Aorta (tissue), 5 donors: ENCODE measurements at regions not wholly inside any gene's neighbourhood (a gene's known extent, or its start where the extent isn't known, plus 50 kb on each side); places are given as distances from the start of the nearest gene placed in this dataset.

Source experiments
- ATAC-seq: fragments of 200-7000 bp; cut with Tn5 transposase; one replicate; pipeline ENCODE4 v1.9.1; 2022; ENCODE audit warnings: moderate library complexity; ENCODE audit not compliant: low FRiP score
- DNase-seq, 2 donors: peaks; one replicate each; pipeline ENCODE4 v3.0.0-alpha.2; 2020
- H3K27ac ChIP-seq, 2 donors: one replicate each; pipeline ENCODE4 v1.5.1; 2013; ENCODE audit warnings: low read length in 2 of 2, mild to moderate bottlenecking in 2 of 2, moderate library complexity in 2 of 2, control low read depth in 1 of 2, inconsistent platforms in 1 of 2, low read depth in 1 of 2
- H3K27me3 ChIP-seq, 2 donors: one replicate each; pipeline ENCODE4 v1.6.1; 2013; ENCODE audit warnings: control low read depth in 1 of 2, low read length in 1 of 2, mild to moderate bottlenecking in 1 of 2, moderate library complexity in 1 of 2; ENCODE audit not compliant: insufficient read depth in 2 of 2, control insufficient read depth in 1 of 2
- H3K36me3 ChIP-seq, 2 donors: one replicate each; pipeline ENCODE4 v1.6.1; 2013; ENCODE audit warnings: control low read depth in 1 of 2, low read length in 1 of 2, mild to moderate bottlenecking in 1 of 2; ENCODE audit not compliant: insufficient read depth in 2 of 2, control insufficient read depth in 1 of 2
- H3K4me1 ChIP-seq, 2 donors: one replicate each; pipeline ENCODE4 v1.6.1; 2013; ENCODE audit warnings: low read length in 2 of 2, control low read depth in 1 of 2, mild to moderate bottlenecking in 1 of 2, moderate library complexity in 1 of 2; ENCODE audit not compliant: insufficient read depth in 2 of 2, control insufficient read depth in 1 of 2
- H3K4me3 ChIP-seq, 2 donors: one replicate each; pipeline ENCODE4 v1.5.1; 2013; ENCODE audit warnings: low read length in 2 of 2, control low read depth in 1 of 2, mild to moderate bottlenecking in 1 of 2
- H3K9me3 ChIP-seq: one replicate; pipeline ENCODE4 v1.6.1; 2013; ENCODE audit warnings: mild to moderate bottlenecking, low read length; ENCODE audit not compliant: control insufficient read depth
- WGBS, 2 donors: extraction: QIAGEN DNeasy Blood & Tissue Kit; methylation state at CpG; one replicate each; pipeline ENCODE4 v1.1.7; 2013; 5-methylcytosine and 5-hydroxymethylcytosine counted together
- intact Hi-C, 2 donors: fragments of 100-400 bp; cut with DNase I; formaldehyde crosslinking; loops; one replicate each; pipeline versions ENCODE4 v1.14.2 to v1.15.0; 2022
- donor health status: healthy with polysubstance abuse.
- donor health status: Bipolar disorder and iron deficiency.
- donor health status: DM: no; HTN: no; CAD: no.
- donor health status: DM: no; HTN: no; CAD: no.
- donor health status: DM: yes; HTN: yes; CAD: no.

DNA sequence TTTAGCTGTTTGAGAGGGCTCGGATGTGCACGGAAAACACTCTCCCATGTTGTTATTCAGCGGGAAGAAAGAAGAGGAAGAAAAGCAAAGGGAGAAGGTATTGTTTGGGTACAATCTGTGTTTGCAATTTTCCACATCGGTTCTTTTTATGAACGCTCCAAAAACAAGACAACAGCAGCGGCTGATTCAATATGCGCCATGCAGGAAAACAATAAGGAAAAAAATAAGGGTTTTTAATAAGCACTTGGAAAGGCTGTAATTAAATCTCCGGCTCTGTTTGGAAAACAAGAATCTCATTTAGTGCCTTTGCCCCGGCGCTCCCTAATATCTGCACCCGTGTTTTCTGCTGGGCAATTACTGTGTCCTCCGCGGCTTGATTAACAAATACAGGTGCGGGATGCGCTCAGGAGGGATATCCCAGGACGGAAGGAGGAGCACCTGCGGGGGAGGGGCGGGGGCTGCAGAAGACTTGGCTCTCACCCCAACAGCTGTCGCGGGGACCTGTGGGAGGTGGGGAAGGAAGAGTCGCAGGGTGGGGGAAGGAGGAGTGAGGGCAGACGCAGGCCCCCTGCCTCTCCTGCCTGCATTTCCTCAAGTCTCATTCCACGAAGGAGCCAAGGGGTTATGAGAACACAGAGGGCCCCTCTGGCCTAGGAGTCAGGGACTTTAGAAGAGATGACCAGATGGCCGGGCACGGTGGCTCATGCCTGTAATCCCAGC, 181.5 kb upstream of the PODXL start:
- Histone ChIP-seq H3K9me3 (no peaks in the 10 kb centered on the region), H3K36me3 (no peaks in the 10 kb centered on the region), H3K27me3 (no peaks in the 10 kb centered on the region), H3K4me3 (no peak overlapping the region), H3K27ac (no peak overlapping the region), H3K4me1 (no peaks in the 10 kb centered on the region)
- ATAC-seq (no peak), DNase-seq (no peak)
- intact Hi-C loops: no loop called here
- WGBS, 2 donors: 67 to 69% methylated on average over 25 of the region's 25 CpGs

DNA sequence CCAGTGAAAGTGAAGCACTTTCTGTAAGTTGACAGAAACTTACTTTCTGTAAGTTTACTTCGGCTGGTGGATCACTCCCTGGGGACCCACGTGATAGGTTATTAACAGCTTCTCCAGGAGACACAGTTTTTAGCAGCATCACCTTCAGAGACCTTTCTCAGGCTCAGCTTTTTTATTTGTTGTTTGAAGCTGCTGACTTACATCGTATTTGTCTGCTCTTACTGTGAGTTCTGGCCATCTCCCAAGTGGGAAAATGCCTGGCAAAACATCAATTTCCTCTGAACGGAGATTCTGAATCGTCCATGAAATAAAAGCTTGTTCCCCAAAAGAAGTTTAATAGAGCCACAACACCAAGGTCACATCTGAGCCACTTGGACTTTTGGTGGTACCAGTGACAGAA, 178.7 kb upstream of the PODXL start:
- WGBS, 2 donors: 12 to 16% methylated on average over 5 of the region's 5 CpGs
- DNase-seq (no peak), ATAC-seq (no peak)
- no peaks in the 10 kb centered on the region for H3K9me3 ChIP-seq
- H3K27me3 ChIP-seq: no peaks in the 10 kb centered on the region
- no peaks in the 10 kb centered on the region for H3K4me1 ChIP-seq
- intact Hi-C loops: no loop called here
- no peak overlapping the region for H3K27ac ChIP-seq
- H3K4me3 ChIP-seq: no peak overlapping the region
- H3K36me3 ChIP-seq: no peaks in the 10 kb centered on the region

DNA sequence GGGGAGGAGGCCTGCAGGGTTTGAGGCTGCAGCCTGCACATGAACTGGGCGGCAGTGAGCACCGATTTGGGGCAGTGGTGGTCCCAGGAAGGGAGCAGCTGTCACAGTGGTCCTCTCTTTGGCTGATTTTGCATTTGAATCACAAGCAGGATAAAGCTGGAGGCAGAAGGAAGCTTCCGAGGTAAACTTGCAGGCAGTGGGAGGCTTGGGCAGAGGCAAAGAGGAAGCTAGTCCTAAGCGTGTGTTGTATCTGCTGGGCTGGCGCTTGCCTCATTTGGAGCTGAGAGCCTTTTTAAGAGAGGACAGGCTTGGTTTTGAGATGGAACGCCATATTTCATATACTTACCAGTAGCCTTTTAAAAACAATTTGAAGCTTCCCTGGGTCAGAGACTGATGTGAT, 177.2 kb upstream of the PODXL start:
- H3K4me1 ChIP-seq: no peaks in the 10 kb centered on the region
- ATAC-seq: no peak

DNA sequence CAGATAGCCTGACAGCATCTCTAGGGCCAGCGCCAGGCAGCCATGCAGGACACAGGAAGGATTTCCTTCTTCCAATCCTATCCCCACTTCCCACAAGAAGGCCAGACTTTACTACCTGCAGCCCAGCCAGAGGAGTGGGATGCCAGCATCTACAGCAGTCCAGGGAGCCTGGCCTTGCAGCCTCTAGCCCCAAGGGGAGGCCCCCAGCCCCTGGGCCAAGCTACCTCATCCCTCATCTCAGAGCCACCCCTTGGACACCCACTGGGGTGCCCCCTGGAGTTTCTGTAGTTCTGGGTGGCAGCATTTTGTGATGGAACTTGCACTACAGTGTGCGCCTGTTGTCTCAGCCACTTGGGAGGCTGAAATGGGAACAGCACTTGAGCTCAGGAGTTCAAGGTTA, 170.8 kb upstream of the PODXL start:
- Histone ChIP-seq H3K9me3 (peaks cover 1% of the 10 kb centered on the region), H3K27ac (no peak overlapping the region), H3K4me1 (no peaks in the 10 kb centered on the region), H3K27me3 (no peaks in the 10 kb centered on the region), H3K36me3 (no peaks in the 10 kb centered on the region), H3K4me3 (no peak overlapping the region)
- intact Hi-C loops: no loop called here
- DNase-seq (no peak), ATAC-seq (no peak)
- 85 to 88% methylated on average over 2 of the region's 2 CpGs for WGBS, 2 donors

More for the DNA sequence above, 177.2 kb upstream of the PODXL start:
- intact Hi-C loops: no loop called here
- 70 to 71% methylated on average over 6 of the region's 6 CpGs for WGBS, 2 donors
- Histone ChIP-seq H3K27me3 (no peaks in the 10 kb centered on the region), H3K36me3 (no peaks in the 10 kb centered on the region), H3K27ac (no peak overlapping the region), H3K9me3 (no peaks in the 10 kb centered on the region), H3K4me3 (no peak overlapping the region)
- DNase-seq: no peak

DNA sequence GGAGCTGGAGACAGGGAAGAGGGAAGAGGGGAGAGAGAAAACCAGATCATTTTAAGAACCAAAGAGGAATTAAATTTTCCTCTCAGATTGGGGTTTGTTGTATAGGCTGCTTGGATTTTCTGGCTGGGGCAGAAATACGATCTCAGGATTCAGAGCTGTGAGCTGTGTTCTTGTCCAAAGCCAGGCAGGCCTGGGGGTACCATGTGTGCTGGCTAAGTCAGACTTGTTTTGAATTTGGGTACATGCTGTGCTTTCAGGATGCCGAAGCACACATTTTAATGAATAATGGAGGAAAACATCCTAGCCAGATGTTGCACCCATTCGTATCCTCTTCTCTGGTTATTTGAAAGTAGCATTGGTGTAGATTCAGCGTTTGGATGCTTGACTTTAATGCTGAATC, 170.3 kb upstream of the PODXL start:
- Histone ChIP-seq H3K36me3 (no peaks in the 10 kb centered on the region), H3K4me1 (no peaks in the 10 kb centered on the region), H3K9me3 (peaks cover 1% of the 10 kb centered on the region), H3K27ac (no peak overlapping the region), H3K27me3 (no peaks in the 10 kb centered on the region), H3K4me3 (no peak overlapping the region)
- DNase-seq (no peak), ATAC-seq (no peak)
- intact Hi-C loops: no loop called here
- WGBS, 2 donors: 64 to 66% methylated on average over 4 of the region's 4 CpGs

DNA sequence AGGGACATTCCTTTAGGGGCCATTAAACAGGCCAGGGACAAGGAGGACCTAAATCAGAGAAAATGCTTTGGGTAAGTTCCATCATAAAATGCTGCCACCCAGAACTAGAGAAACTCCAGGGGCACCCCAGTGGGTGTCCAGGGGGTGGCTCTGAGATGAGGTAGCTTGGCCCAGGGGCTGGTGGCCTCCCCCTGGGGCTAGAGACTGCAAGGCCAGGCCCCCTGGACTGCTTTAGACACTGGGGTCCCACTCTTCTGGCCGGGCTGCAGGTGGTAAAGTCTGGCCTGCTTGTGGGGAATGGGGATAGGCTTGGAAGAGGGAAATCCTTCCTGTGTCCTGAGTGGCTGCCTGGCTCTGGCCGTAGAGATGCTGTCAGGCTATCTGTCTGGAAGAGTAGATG, 169.6 kb upstream of the PODXL start:
- Histone ChIP-seq H3K4me3 (no peak overlapping the region), H3K36me3 (no peaks in the 10 kb centered on the region), H3K9me3 (peaks cover 1% of the 10 kb centered on the region), H3K27ac (no peak overlapping the region), H3K4me1 (no peaks in the 10 kb centered on the region), H3K27me3 (no peaks in the 10 kb centered on the region)
- 61 to 64% methylated on average over 2 of the region's 2 CpGs for WGBS, 2 donors
- intact Hi-C loops: no loop called here
- no peak for ATAC-seq
- DNase-seq: no peak

DNA sequence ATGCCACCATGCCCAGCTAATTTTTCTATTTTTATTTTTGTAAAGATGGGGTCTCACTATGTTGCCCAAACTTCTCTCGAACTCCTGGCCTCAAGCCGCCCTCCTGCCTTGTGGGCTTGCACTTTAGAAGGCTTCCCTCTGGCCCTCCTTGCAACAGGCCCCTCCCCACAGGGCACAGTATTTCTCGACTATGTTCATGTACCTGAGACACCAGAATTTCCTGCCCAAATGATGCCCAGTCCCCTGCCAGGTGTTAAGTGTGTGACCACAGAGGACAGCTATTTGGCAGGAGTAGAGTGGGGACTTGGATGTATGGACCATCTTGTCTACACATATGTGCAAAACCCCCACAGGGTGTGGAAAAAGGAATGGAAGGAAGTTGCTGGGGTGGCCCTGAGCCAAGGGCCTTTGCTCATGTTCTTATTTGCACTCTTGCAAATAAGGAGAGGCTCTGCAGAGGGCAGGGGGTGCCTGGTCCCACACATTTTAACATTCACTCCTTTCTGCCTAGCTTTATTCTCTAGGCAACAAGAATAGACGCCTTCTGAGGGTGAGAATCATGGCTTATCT, 168.4 kb upstream of the PODXL start:
- no peaks in the 10 kb centered on the region for H3K4me1 ChIP-seq
- intact Hi-C loops: no loop called here
- H3K4me3 ChIP-seq: no peak overlapping the region
- H3K27me3 ChIP-seq: no peaks in the 10 kb centered on the region
- H3K9me3 ChIP-seq: peaks cover 1% of the 10 kb centered on the region
- 75 to 82% methylated on average over 4 of the region's 4 CpGs for WGBS, 2 donors
- DNase-seq: no peak
- no peak for ATAC-seq
- no peaks in the 10 kb centered on the region for H3K36me3 ChIP-seq
- H3K27ac ChIP-seq: no peak overlapping the region

DNA sequence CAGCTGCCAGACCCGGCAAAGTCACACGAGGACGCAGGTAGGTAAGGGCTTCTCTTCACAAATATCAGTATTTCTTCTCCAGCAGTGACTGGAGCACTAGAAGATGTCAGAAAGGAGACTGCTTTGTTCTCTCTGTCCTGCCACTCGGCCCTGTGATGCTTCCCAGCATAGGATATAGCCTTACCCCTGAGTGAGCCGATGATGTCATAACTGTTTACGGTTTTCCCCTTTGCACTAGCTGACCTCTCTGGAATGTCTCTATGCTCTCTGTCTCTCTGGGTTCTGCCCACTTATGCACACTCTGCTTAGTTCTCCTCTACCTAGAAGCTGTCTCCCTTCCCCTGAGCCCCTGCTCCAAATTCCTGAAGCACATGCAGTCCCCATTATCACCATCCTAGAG, 167.5 kb upstream of the PODXL start:
- no peaks in the 10 kb centered on the region for H3K36me3 ChIP-seq
- ATAC-seq: no peak
- H3K27ac ChIP-seq: no peak overlapping the region
- intact Hi-C loops: no loop called here
- peaks cover 1% of the 10 kb centered on the region for H3K9me3 ChIP-seq
- DNase-seq: no peak
- H3K27me3 ChIP-seq: no peaks in the 10 kb centered on the region
- no peaks in the 10 kb centered on the region for H3K4me1 ChIP-seq
- WGBS, 2 donors: 41 to 42% methylated on average over 6 of the region's 6 CpGs
- no peak overlapping the region for H3K4me3 ChIP-seq

DNA sequence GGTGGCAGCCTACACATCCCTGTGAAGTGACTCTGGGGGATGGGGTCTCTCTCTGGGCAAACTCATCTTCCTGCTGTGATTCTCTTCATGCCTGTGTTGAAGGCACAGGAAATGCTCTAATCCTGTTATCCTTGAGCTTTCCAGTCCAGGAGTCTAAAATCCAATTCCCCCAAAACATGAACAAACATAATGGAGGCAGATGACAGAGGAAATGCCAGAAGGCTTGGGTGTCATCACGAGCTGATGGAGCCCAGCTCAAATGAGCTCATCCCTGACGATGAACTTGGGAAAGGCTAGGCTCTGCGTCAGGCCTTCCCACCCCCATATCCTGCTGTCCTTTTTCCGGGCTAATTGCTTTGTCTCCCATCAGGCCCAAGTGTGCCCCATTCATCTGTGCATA, 165.9 kb upstream of the PODXL start:
- Histone ChIP-seq H3K9me3 (no peaks in the 10 kb centered on the region), H3K27ac (no peak overlapping the region), H3K4me3 (no peak overlapping the region), H3K27me3 (no peaks in the 10 kb centered on the region), H3K4me1 (no peaks in the 10 kb centered on the region), H3K36me3 (no peaks in the 10 kb centered on the region)
- intact Hi-C loops: no loop called here
- 50 to 77% methylated on average over 4 of the region's 4 CpGs for WGBS, 2 donors
- no peak for ATAC-seq
- no peak for DNase-seq
